ENCODE measurements at regions not wholly inside any gene's neighbourhood (a gene's known extent, or its start where the extent isn't known, plus 50 kb on each side); places are given as distances from the start of the nearest gene placed in this dataset.

DNA sequence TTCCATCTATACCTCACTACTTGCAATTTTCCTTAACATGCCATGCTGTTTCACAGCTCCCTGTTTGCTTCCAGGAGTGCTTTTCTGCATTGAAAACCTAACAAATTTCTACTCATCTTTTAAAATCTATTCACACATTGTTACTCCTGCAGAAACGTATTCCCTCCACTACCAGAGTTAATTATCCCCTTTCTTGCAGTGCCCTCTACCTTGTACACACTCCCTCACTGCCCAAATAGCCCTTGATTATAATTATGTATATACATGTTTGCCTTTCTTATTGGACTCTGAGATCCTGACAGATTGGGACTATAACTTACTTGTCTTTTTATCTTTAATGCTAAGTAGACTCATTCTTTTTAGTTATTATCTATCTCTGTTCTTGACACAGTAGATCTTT is 325.0 kb downstream of the OXSM start:
- TF ChIP-seq POLR2A (IDR thresholded peaks at IDR 0.05) = no peak
- TF ChIP-seq, protein P1, sequence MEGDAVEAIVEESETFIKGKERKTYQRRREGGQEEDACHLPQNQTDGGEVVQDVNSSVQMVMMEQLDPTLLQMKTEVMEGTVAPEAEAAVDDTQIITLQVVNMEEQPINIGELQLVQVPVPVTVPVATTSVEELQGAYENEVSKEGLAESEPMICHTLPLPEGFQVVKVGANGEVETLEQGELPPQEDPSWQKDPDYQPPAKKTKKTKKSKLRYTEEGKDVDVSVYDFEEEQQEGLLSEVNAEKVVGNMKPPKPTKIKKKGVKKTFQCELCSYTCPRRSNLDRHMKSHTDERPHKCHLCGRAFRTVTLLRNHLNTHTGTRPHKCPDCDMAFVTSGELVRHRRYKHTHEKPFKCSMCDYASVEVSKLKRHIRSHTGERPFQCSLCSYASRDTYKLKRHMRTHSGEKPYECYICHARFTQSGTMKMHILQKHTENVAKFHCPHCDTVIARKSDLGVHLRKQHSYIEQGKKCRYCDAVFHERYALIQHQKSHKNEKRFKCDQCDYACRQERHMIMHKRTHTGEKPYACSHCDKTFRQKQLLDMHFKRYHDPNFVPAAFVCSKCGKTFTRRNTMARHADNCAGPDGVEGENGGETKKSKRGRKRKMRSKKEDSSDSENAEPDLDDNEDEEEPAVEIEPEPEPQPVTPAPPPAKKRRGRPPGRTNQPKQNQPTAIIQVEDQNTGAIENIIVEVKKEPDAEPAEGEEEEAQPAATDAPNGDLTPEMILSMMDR (IDR thresholded peaks at IDR 0.05) = no peak

Measured in testis (tissue), 2 donors.